PC-9 (cell line): ENCODE measurements at regions not wholly inside any gene's neighbourhood (a gene's known extent, or its start where the extent isn't known, plus 50 kb on each side); places are given as distances from the start of the nearest gene placed in this dataset.

ENCODE experiments used
- BruUV-seq: library from RNA; stranded (reverse); fragments of 400-500 nt; replicated peaks from 2 replicates; lab custom pipeline; 2021; lab: Mats Ljungman, UMichigan
- CTCF ChIA-PET: fragments of 300-600 bp; sonication (Branson Sonifier 250); formaldehyde crosslinking; loops from one replicate; lab custom pipeline; 2022; ENCODE audit warnings: antibody characterized with exemption; lab: Charles Lee
- POLR2A ChIA-PET: fragments of 300-600 bp; sonication (Branson Sonifier 250); formaldehyde crosslinking; loops from one replicate; lab custom pipeline; 2022; ENCODE audit warnings: antibody characterized with exemption; ENCODE audit not compliant: unreplicated experiment; lab: Charles Lee
- DNase-seq, 2 experiments: peaks; one replicate each; pipeline versions ENCODE4 v3.0.0 to v3.0.0-alpha.2; 2015 to 2022; ENCODE audit warnings: mixed read lengths in 1 of 2
- H2AFZ ChIP-seq: fragments of 200-600 bp; sonication (generic); 2 replicates; pipeline ENCODE4 v1.8.1; 2017; ENCODE audit warnings: antibody characterized with exemption
- H3F3A ChIP-seq: fragments of 200-600 bp; sonication (generic); 2 replicates; pipeline ENCODE4 v1.8.1; 2017; ENCODE audit warnings: antibody characterized with exemption, mild to moderate bottlenecking, low read depth; ENCODE audit not compliant: insufficient read depth
- H3K27ac ChIP-seq: fragments of 200-600 bp; sonication (generic); 2 replicates; pipeline ENCODE4 v1.6.1; 2016; ENCODE audit warnings: mixed run types
- H3K27me3 ChIP-seq: fragments of 200-600 bp; sonication (generic); 2 replicates; pipeline ENCODE4 v1.6.1; 2016; ENCODE audit warnings: low read depth, mixed run types; ENCODE audit not compliant: insufficient read depth
- H3K36me3 ChIP-seq: fragments of 200-600 bp; sonication (generic); 2 replicates; pipeline ENCODE4 v1.6.1; 2016; ENCODE audit warnings: low read depth, mixed run types
- H3K4me1 ChIP-seq: fragments of 200-600 bp; sonication (generic); replicated peaks from 2 replicates; pipeline ENCODE4 v1.6.1; 2016; ENCODE audit warnings: mixed run types; ENCODE audit not compliant: insufficient read depth
- H3K4me2 ChIP-seq: fragments of 200-600 bp; sonication (generic); 2 replicates; pipeline ENCODE4 v1.6.1; 2017; ENCODE audit warnings: mixed run types
- H3K4me3 ChIP-seq: fragments of 200-600 bp; sonication (generic); 2 replicates; pipeline ENCODE4 v1.6.1; 2016; ENCODE audit warnings: mixed run types
- H3K79me2 ChIP-seq: fragments of 200-600 bp; sonication (generic); 2 replicates; pipeline ENCODE4 v1.6.1; 2017; ENCODE audit warnings: low read depth, mixed run types
- H3K9me2 ChIP-seq: fragments of 200-600 bp; sonication (generic); 2 replicates; pipeline ENCODE4 v1.8.1; 2017; ENCODE audit warnings: mild to moderate bottlenecking; ENCODE audit not compliant: insufficient read depth
- H3K9me3 ChIP-seq: fragments of 200-600 bp; sonication (generic); 2 replicates; pipeline ENCODE4 v1.8.1; 2016; ENCODE audit warnings: low read depth; ENCODE audit not compliant: insufficient read depth
- H4K20me1 ChIP-seq: fragments of 200-600 bp; sonication (generic); 2 replicates; pipeline ENCODE4 v1.8.1; 2017; ENCODE audit not compliant: insufficient read depth
- CTCF ChIP-seq: fragments of 200-600 bp; sonication (generic); conservative IDR thresholded peaks from 2 replicates; pipeline ENCODE4 v1.6.1; 2017; ENCODE audit warnings: mixed run types, antibody characterized with exemption, mild to moderate bottlenecking, moderate library complexity
- EZH2 ChIP-seq: fragments of 200-600 bp; sonication (generic); IDR thresholded peaks from 2 replicates; pipeline ENCODE4 v1.8.0; 2017; ENCODE audit warnings: antibody characterized with exemption, low read depth
- intact Hi-C: fragments of 100-400 bp; cut with micrococcal nuclease; formaldehyde crosslinking; loops from one replicate; pipeline ENCODE4 v1.10.0; 2022; ENCODE audit not compliant: unreplicated experiment

DNA sequence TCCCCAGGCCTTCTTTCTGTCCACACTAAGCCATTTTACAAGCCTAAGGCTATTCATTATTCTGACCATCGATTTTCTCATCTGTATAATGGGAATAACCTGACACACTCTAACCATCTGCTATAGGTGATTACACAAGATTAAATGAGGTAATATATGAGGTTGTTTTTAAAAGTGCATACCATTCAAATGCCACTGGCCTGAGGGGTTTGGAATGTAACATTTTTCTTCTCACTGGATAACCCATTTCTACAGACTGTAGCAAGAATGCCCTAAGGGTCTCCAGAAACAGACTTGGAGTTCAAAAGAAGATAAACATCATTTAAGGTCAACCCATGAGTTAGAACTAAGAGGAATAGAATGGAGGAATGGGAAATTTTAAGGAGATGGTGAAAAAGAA lies 111.7 kb upstream of the SETBP1 start:
- H3K9me3 ChIP-seq: no peaks in the 10 kb centered on the region
- DNase-seq: peak in 1 of 2 experiments; percentile 38
- BruUV-seq: no TSS peak
- H2AFZ ChIP-seq: no peak overlapping the region
- H3K27ac ChIP-seq: no peak overlapping the region
- H4K20me1 ChIP-seq: no peaks in the 10 kb centered on the region
- no peak overlapping the region for H3K4me3 ChIP-seq
- POLR2A ChIA-PET: no interaction called here
- peaks cover 5% of the 10 kb centered on the region; the same call in 1 of the 2 replicates for H3F3A ChIP-seq
- no peaks in the 10 kb centered on the region for H3K9me2 ChIP-seq
- H3K4me2 ChIP-seq: no peak overlapping the region
- intact Hi-C loops: no loop called here
- peaks cover 11% of the 10 kb centered on the region; the same call in 1 of the 2 replicates for H3K4me1 ChIP-seq
- CTCF ChIA-PET: no interaction called here
- TF ChIP-seq CTCF (no peak), EZH2 (no peak)
- no peaks in the 10 kb centered on the region for H3K79me2 ChIP-seq
- no peaks in the 10 kb centered on the region for H3K36me3 ChIP-seq
- H3K27me3 ChIP-seq: no peaks in the 10 kb centered on the region

- no peak for TF ChIP-seq CTCF
- TF ChIP-seq EZH2: no peak
Measured at GRCh38 chr18:44569391-44570055, 111.2 kb upstream of the SETBP1 start.

GRCh38 chr18:44579028-44579702 lies 101.5 kb upstream of the SETBP1 start:
- H3K4me1 ChIP-seq: no peaks in the 10 kb centered on the region
- CTCF ChIA-PET: no interaction called here
- no peaks in the 10 kb centered on the region for H3F3A ChIP-seq
- no peak overlapping the region for H2AFZ ChIP-seq
- no peak overlapping the region for H3K27ac ChIP-seq
- no peak overlapping the region for H3K4me3 ChIP-seq
- intact Hi-C loops: no loop called here
- no peak overlapping the region for H3K4me2 ChIP-seq
- no peaks in the 10 kb centered on the region for H3K9me3 ChIP-seq
- no TSS peak for BruUV-seq
- no peaks in the 10 kb centered on the region for H4K20me1 ChIP-seq
- POLR2A ChIA-PET: no interaction called here
- no peak for DNase-seq
- TF ChIP-seq CTCF: peak; percentile 65
- no peak for TF ChIP-seq EZH2
- no peaks in the 10 kb centered on the region for H3K27me3 ChIP-seq
- H3K9me2 ChIP-seq: no peaks in the 10 kb centered on the region
- no peaks in the 10 kb centered on the region for H3K36me3 ChIP-seq
- H3K79me2 ChIP-seq: no peaks in the 10 kb centered on the region

More at GRCh38 chr18:44569391-44570055, 111.2 kb upstream of the SETBP1 start:
- Histone ChIP-seq H3K4me2 (no peak overlapping the region), H3F3A (peaks cover 5% of the 10 kb centered on the region; the same call in 1 of the 2 replicates), H3K4me3 (no peak overlapping the region), H3K9me3 (no peaks in the 10 kb centered on the region), H3K27me3 (no peaks in the 10 kb centered on the region), H3K4me1 (peaks cover 11% of the 10 kb centered on the region; the same call in 1 of the 2 replicates), H3K79me2 (no peaks in the 10 kb centered on the region), H3K9me2 (no peaks in the 10 kb centered on the region), H3K36me3 (no peaks in the 10 kb centered on the region), H3K27ac (no peak overlapping the region), H4K20me1 (no peaks in the 10 kb centered on the region), H2AFZ (no peak overlapping the region)
- no peak for DNase-seq
- ChIA-PET CTCF (no interaction called here), POLR2A (no interaction called here)
- intact Hi-C loops: no loop called here
- BruUV-seq: no TSS peak
